T-helper 1 cell treated with Interleukin-12 subunit alpha and Interleukin-12 subunit beta and Interleukin-4 antibody, amounts not matched to agents 30 ng/mL and 1 ng/mL, for 36 hours (primary cell): ENCODE measurements at regions not wholly inside any gene's neighbourhood (a gene's known extent, or its start where the extent isn't known, plus 50 kb on each side); places are given as distances from the start of the nearest gene placed in this dataset.
"Not testable (repeated sequence)": the region's sequence is repeated elsewhere in the genome, so short reads cannot be mapped to it uniquely, and the experiment has no call there.

Experiments
- intact Hi-C: fragments of 100-400 bp; cut with micrococcal nuclease; formaldehyde crosslinking; loops from one replicate; pipeline ENCODE4 v1.15.1; 2024

DNA sequence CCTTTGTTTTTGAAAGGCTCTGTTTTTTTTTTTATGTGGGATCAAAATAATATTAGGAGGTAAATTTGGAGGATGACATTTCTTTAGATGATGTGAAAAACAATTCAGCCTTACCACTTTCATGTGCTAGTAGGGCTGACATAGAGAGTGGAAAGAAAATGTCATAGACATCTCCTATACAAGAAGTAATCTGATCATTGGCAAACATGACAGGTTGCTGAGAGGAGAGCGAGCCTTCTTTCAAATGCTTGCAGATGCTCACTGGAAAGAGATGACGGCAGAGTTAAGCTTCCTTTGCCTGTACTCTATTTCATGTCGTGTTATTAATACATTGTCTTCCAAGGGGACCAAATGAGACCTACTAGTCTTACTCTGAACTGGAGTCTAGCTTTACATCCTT lies 160.1 kb upstream of the DAP start:
- intact Hi-C loops, result no loop called here

DNA sequence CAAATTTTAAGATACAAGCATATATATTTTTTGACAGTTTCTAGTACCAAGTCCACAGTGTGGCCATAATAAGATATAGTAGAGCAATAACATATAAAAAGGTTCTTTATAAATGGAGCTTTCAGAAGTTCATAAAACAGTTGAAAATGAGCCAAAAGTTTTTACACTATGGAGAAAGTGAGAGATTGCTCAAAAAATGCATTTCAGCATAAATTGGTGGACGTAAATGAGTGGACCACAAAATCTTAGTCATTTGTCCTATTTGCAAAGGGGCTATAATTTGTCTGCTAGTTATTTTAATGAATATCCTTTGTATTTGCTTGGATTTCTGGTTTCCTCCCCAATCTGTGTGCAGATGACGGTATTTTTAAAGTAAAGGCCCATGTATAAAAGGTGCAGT lies 159.4 kb upstream of the DAP start:
- intact Hi-C loops, result no loop called here

- intact Hi-C loops, result no loop called here
These were observed 153.9 kb upstream of the DAP start for GRCh38 chr5:10914741-10915480.

DNA sequence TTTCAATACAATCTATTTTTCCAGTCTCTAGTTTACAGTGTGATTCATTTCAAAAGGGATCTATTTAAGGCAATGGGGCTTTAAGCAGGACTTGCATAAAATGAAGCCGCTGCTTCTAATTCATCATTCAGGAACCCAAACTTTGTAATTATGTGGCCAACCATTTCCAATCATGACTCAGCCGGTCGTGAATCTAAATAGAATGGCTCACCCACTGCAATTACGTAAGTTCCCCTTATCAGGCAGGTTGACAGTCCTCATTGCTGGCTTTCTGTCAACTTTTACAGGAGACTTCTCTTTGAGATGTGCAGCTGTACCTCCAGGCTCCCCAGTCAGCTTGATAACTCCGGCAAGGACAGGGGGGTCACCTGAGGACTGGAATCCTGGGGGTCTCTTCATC lies 152.8 kb upstream of the DAP start:
- intact Hi-C loops, result no loop called here

- intact Hi-C loops, result no loop called here
These were observed 152.3 kb upstream of the DAP start for GRCh38 chr5:10913181-10913810.

GRCh38 chr5:10912435-10912834 lies 151.4 kb upstream of the DAP start:
- intact Hi-C loops, result no loop called here

DNA sequence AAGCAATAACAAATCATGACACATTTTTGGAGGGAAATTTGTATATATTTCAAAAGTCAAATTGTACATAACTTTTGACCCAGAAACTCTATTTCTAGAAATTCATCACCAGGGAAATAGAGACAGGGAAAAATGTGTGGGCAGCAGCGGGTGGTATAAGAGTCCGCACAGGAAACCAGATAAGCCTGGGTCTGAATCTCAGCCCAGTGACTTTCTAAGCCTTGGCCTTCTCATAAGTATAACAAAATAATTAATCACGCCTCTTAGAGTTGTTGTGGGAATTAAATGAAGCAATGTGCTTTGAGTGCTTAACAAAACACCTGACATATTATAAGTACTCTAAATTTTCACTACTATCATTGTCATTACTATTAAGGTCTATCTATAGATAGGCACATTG lies 149.2 kb upstream of the DAP start:
- intact Hi-C loops, result no loop called here

DNA sequence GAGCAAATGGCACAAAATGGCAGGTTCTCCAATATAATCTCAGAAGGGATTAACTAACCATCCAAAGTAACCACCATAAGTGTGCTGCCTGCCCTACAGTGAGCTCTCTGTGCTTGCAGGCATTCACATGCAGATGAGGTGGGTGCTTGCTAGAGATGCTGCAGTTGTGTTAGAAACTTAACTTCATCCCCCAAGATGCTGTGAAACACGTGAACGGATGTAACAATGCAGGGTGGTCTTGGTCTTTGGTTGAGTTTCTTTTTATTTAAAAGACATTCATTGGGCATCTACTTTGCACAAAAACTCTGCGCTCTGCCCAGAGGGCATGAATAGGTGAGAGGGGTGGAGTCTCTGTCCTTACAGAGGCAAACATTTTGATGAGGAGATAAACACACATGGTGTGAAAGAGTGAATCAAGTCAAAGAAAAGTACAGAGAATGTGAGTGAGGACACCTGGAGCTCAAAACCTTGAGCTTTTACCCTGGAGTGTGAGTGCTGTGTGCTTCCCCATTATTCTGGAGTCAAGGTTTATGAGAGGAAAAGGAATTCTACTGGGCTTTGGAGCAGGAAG lies 143.9 kb upstream of the DAP start:
- intact Hi-C loops, result no loop called here

- intact Hi-C loops, result no loop called here
These were observed 142.9 kb upstream of the DAP start for GRCh38 chr5:10903786-10904560.

- intact Hi-C loops, result no loop called here
These were observed 141.1 kb upstream of the DAP start for GRCh38 chr5:10902145-10902544.

DNA sequence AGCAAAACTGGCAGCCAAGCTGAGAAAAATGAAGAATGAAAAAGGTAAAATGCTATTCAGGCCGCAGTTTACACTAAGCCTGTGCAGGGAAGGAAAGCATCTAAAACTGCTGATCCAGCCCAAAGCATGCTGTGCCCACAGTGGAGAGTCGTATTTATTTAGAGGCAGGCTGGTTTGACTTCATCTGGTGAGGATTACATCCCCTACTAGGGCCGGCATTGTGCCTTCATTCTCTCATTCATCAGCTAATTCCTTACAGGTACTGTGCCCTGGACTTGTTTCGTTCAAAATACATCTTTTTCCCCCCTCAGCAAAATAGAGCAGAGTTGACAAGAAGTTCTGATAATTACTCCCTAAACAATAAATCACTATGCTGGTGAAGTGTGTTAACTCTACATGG lies 137.5 kb upstream of the DAP start:
- intact Hi-C loops, result no loop called here

- intact Hi-C loops, result no loop called here
These were observed 135.0 kb upstream of the DAP start for GRCh38 chr5:10896016-10896415.

DNA sequence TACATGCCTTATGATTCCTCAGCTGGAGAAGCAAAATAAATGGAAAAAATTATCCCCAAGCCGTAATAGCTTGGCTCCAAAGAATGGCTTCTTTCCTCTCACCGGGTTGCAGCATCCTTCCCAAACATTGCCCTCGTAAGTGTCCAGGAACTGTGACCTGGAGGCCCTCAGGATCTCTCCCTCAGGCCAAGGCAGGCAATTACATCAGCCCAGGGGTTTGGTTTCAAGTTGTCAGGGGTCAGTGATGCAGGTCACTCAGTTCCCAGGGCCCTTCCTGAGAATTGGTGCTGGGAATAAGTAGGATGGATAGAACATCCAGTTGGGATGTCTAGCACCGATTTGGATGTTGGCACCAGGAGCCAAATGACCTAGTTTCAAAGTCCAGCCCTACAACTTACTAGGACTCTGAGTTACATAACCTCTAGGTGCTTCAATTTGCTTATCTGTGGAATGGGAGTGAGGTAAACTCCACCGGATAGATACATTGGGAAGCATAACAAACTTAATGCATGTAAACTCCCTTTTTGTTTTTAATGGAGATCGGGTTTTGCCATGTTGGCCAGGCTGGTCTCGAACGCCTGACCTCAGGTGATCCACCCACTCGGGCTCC lies 133.5 kb upstream of the DAP start:
- intact Hi-C loops, result no loop called here

- intact Hi-C loops, result no loop called here
These were observed 131.8 kb upstream of the DAP start for GRCh38 chr5:10892911-10893215.

DNA sequence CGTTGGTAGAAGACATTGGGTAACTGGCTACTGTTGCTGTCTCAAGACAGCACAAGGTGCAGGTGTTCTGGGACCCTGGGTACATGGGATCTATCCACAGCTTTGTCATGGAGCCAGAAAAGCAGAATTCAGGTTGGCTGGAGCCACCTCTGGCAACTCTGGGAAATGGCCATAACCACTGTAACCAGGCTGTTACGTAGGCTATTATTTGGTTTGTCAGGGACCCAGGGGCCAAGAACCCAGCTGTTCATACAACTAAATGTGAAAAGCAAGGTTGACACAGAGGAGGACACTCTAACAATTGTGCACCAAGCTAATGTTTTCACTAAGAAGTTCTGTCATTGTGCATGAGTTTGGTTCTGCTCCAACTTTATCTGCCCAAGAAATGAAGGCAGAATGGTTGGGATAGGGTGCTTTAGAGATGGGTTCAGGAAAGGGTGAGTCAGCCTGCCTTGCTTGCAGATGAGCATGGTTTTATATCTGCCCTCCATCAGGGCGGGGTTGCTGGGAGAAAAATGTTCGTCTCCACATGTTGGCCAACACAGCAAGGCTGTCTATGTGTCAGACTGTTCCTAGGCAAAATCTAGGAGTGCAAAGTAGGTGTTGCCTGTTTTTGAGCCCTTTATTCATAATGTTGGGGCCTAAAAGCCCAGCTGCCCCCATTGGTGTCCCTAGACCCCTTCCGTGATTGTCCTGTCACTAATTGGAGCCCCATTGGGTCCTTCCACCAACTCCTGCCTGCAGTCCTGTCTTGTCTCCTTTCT lies 131.3 kb upstream of the DAP start:
- intact Hi-C loops, result no loop called here

GRCh38 chr5:10891193-10891592 lies 130.2 kb upstream of the DAP start:
- intact Hi-C loops, result no loop called here

DNA sequence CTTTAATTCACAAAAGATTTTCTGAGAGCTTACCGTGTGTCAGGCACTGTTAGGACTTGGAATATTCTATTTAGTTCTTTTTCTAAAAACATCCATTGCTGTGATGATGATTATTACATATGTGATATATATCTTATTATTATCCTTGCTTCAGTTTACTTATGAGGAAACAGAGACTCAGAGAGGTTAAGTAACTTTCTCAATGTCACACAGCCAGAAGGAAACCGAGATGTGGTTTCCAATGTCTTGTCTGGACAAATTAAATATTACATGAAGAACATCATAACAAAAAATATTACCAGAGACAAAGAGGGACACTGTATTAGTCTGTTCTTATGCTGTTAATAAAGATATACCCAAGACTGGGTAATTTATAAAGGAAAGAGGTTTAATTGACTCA lies 125.5 kb upstream of the DAP start:
- intact Hi-C loops, result no loop called here

- intact Hi-C loops, result no loop called here
These were observed 124.0 kb upstream of the DAP start for GRCh38 chr5:10885026-10885425.

- intact Hi-C loops, result not testable (repeated sequence)
These were observed 122.9 kb upstream of the DAP start for GRCh38 chr5:10883945-10884344.

DNA sequence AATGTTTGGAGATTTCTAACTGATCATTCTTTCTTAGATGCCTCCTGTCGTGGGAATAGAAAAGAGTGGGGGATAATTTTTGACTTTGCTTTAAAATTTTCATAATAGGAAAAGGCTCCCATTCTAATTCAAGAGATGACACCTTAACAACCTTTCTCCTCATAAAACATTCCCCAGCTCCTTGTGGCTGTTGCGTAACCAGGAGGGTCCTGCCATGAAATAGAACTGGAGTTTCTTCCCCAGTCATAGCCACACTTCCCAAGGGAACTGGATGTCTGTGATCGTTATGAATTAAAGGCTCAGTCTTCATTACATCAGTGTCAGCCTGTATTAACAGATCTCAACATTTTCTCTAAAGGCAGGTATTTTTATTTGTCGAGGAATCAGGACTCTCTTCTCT lies 119.9 kb upstream of the DAP start:
- intact Hi-C loops, result no loop called here

DNA sequence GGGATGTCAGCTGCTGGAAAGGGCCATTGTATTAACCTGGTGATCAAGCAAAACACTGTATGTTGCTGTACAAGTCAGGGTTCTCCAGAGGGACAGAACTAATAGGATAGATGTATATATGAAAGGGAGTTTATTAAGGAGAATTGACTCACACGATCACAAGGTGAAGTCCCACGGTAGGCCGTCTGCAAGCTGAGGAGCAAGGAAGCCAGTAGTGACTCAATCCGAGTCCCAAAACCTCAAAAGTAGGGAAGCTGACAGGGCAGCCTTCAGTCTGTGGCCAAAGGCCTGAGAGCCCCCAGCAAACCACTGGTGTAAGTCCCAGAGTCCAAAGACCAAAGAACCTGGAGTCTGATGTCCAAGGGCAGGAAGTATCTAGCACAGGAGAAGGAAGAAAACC lies 116.0 kb upstream of the DAP start:
- intact Hi-C loops, result not testable (repeated sequence)
